ACHN (cell line): ENCODE measurements at regions not wholly inside any gene's neighbourhood (a gene's known extent, or its start where the extent isn't known, plus 50 kb on each side); places are given as distances from the start of the nearest gene placed in this dataset.

Source experiments
- DNase-seq: peaks from one replicate; pipeline ENCODE4 v3.0.0-alpha.2; 2015
- in situ Hi-C: cut with HindIII; loops from 2 replicates; pipeline ENCODE4 v1.10.0; 2017; ENCODE audit warnings: low sequenced_read_pairs, low pct_ligation_motif_present, low pct_unique_long_range_greater_than_20kb

- in situ Hi-C loops: no loop called here
- no peak for DNase-seq
Measured at GRCh38 chr2:63658176-63658968, 69.6 kb downstream of the MDH1 start.

DNA sequence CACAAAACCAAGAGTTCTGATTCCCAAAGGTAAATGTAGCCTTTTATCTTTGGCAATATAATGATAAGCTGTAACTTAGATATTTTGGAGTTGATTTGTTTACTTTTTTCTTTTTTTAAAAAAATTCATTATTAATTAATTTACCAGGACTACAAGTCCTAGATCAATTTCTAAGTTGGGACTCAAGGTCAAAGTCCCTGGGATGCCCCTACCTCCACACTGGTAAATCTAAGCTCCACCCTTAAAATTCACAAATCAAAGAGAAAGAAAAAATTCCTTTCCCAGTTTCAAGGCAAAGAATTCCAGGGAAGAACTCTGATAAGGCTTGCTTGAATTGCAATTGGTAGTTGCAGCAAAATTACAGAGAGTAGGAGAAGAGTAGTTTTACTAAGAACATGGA lies 71.3 kb downstream of the MDH1 start:
- in situ Hi-C loops: no loop called here
- DNase-seq: no peak

- in situ Hi-C loops: no loop called here
- no peak for DNase-seq
Measured at GRCh38 chr2:63661076-63661475, 72.3 kb downstream of the MDH1 start.

- in situ Hi-C loops: no loop called here
- no peak for DNase-seq
Measured at GRCh38 chr2:63662028-63662804, 73.5 kb downstream of the MDH1 start.

GRCh38 chr2:63663013-63663864 lies 74.5 kb downstream of the MDH1 start:
- DNase-seq: no peak
- in situ Hi-C loops: no loop called here

- DNase-seq: no peak
- in situ Hi-C loops: no loop called here
Measured at GRCh38 chr2:63665091-63665490, 76.3 kb downstream of the MDH1 start.

GRCh38 chr2:63665846-63666475 lies 77.2 kb downstream of the MDH1 start:
- in situ Hi-C loops: no loop called here
- DNase-seq: no peak

- DNase-seq: no peak
- in situ Hi-C loops: no loop called here
Measured at GRCh38 chr2:63667132-63667700, 78.5 kb downstream of the MDH1 start.

GRCh38 chr2:63668000-63668399 lies 79.2 kb downstream of the MDH1 start:
- DNase-seq: no peak

DNA sequence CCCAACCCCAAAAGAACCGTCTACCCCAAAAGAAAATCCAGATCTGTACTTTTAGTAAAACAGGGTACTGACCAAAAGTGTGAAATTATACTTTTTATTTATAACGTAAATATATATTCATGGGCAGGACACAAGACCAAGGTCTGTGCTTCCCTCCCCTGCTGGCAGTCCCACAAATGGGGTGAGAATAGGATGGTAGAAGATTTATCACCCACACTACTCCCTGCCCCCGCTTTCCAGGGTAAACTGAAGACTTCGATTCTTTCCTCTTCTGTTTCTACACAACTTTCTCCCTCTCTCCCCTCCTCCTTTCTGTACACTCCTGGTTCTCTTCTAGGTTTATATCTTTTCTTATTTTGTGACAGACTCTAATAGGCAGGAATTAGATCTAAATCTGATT lies 79.7 kb downstream of the MDH1 start:
- in situ Hi-C loops: no loop called here
- no peak for DNase-seq

More at GRCh38 chr2:63668000-63668399, 79.2 kb downstream of the MDH1 start:
- in situ Hi-C loops: no loop called here

DNA sequence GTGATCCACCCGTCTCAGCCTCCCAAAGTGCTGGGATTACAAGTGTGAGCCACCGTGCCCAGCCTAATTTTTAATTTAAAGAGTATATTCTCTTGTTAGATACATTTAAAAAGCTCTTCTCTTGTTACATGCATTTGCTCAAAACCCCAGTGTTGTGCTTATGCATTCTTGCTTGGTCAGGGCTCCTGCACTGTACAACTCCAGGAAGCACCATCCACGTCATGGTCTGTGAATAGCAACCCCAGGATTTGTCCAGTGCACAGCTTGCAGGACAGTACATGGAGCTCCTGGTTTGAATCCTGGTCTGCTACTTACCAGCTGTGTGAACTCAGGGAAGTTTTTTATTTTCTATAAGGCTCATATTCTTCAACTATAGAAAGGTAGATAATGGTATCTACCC lies 80.8 kb downstream of the MDH1 start:
- in situ Hi-C loops: no loop called here
- no peak for DNase-seq

DNA sequence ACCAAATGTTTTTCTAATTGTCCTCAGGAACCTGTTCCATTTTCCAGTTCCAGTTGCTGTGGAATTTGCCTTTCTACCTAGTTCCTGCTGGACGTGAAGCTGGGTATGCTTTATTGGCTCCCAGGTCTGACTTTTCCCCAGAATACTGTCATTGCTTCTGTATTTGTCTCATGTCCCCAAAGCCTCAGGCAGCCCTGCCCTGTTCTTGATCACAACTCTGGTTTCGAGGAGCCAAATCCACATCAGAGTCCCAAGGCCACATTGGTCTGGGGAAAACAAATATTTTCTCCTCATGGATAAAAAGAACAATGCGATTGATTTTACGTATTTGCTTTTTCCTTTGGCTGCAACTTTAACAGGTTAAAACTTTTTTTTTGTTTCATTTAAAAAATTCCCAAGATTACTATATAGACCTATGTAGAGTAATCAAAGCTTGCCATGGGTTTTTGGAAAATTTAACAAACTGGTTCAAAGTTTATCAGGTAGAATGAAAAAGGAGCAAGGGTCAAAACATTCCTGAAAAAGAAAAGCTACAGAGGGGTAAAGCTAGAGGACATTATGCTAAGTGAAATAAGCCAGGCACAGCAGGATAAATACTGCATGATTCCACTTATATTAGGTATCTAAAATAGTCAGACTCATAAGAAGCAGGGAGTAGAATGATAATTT lies 85.2 kb downstream of the MDH1 start:
- in situ Hi-C loops: no loop called here
- DNase-seq: no peak

GRCh38 chr2:63675026-63675425 lies 86.3 kb downstream of the MDH1 start:
- in situ Hi-C loops: loop anchor here (25.0 kb wide), 1 partner anchor 212 kb away; no protein-coding TSS in a partner anchor
- DNase-seq: no peak

GRCh38 chr2:63676135-63676534 lies 87.4 kb downstream of the MDH1 start:
- DNase-seq: no peak
- in situ Hi-C loops: loop anchor here (25.0 kb wide), 1 partner anchor 211 kb away; no protein-coding TSS in a partner anchor

- DNase-seq: no peak
- in situ Hi-C loops: loop anchor here (25.0 kb wide), 1 partner anchor 209 kb away; no protein-coding TSS in a partner anchor
Measured at GRCh38 chr2:63678085-63678484, 89.3 kb downstream of the MDH1 start.

DNA sequence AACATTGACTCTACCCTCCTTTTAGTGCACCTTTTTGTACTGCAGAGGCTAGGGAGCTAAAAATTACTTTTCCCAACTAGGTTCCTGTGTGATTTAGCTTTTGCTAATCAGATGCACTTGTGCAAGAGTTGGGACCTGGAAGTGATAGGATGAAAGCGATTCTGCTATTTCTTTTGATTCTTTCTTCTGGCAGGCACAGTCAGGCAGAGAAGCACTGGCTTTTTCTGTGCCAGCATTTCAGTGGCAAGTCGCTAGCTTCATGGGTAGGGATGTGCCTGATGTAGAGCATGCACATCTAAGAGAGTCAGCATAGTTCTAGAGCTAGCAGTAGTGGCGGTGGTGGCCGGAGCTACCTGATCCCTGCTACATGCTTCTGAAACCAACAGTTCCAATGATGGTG lies 89.8 kb downstream of the MDH1 start:
- no peak for DNase-seq
- in situ Hi-C loops: loop anchor here (25.0 kb wide), 1 partner anchor 209 kb away; no protein-coding TSS in a partner anchor

GRCh38 chr2:63679252-63679855 lies 90.6 kb downstream of the MDH1 start:
- DNase-seq: no peak
- in situ Hi-C loops: loop anchor here (25.0 kb wide), 1 partner anchor 208 kb away; no protein-coding TSS in a partner anchor
